ENCODE measurements at regions not wholly inside any gene's neighbourhood (a gene's known extent, or its start where the extent isn't known, plus 50 kb on each side); places are given as distances from the start of the nearest gene placed in this dataset.
A peak's percentile ranks its signal among the peaks of the same experiment; 100 is the strongest.

GRCh38 chr4:104749062-104749461 lies 254.4 kb upstream of the CXXC4 start:
- Mint-ChIP-seq H3K27me3 (no peaks in the 10 kb centered on the region), H3K9me3 (ENCODE audit: insufficient read depth) (no peaks in the 10 kb centered on the region), H3K4me3 (peak overlapping the region; percentile 56), H3K4me1 (peaks cover 11% of the 10 kb centered on the region), H3K27ac (peak overlapping the region; percentile 69)
- DNase-seq (no peak), ATAC-seq (ENCODE audit: low read depth) (peak; percentile 57)
- H3K27me3 ChIP-seq (replicated peaks in 1 of 4; ENCODE audit: control extremely low read depth in 1 of 4, control insufficient read depth in 3 of 4, insufficient read depth in 4 of 4, low read length in 3 of 4), result no peaks in the 10 kb centered on the region
- no CpG with 5 or more reads among the region's 3 CpGs for WGBS (ENCODE audit: insufficient coverage)
- no peaks in the 10 kb centered on the region for H3K9me3 ChIP-seq (ENCODE audit: control extremely low read depth in 1 of 3, control insufficient read depth in 2 of 3, insufficient read depth in 1 of 3, low read length in 2 of 3)
- peak overlapping the region; percentile 34 for H2AFZ ChIP-seq (ENCODE audit: insufficient read depth, low read depth, low read length, poor library complexity, severe bottlenecking)
- POLR2A ChIA-PET, result no interaction called here
- H4K20me1 ChIP-seq (ENCODE audit: control insufficient read depth, insufficient read depth, low read length, poor library complexity, severe bottlenecking), result no peaks in the 10 kb centered on the region
- CTCF ChIA-PET, result no interaction called here
- peak overlapping the region; percentile 35 for H3K4me2 ChIP-seq (replicated peaks; ENCODE audit: low read depth, low read length, poor library complexity, severe bottlenecking)
- no peak overlapping the region for H3K4me3 ChIP-seq (ENCODE audit: control extremely low read depth in 1 of 5, extremely low read depth in 1 of 5, insufficient read depth in 1 of 5, low read depth in 2 of 5, low read length in 4 of 5)
- H3K27ac ChIP-seq (ENCODE audit: low read length in 2 of 2), result no peak overlapping the region
- TF ChIP-seq CTCF (IDR thresholded peaks at IDR 0.05) (no peak), EZH2 (IDR thresholded peaks at IDR 0.05; ENCODE audit: borderline replicate concordance, insufficient read depth, low read depth, low read length, poor library complexity, severe bottlenecking) (no peak)
- no peaks in the 10 kb centered on the region for H3K79me2 ChIP-seq (ENCODE audit: control insufficient read depth, insufficient read depth, low read length)
- H3K36me3 ChIP-seq (replicated peaks in 1 of 2; ENCODE audit: control extremely low read depth in 1 of 2, control insufficient read depth in 1 of 2, extremely low read depth in 1 of 2, insufficient read depth in 2 of 2, low read length in 1 of 2), result no peaks in the 10 kb centered on the region
- H3K9ac ChIP-seq (ENCODE audit: low read length), result no peak overlapping the region
- intact Hi-C loops (cut with micrococcal nuclease), result no loop called here
- H3K4me1 ChIP-seq (ENCODE audit: control insufficient read depth in 2 of 2, insufficient read depth in 2 of 2, low read length in 2 of 2), result peaks cover 0 to 10% of the 10 kb centered on the region in 2 donors

- no peaks in the 10 kb centered on the region for H3K9me3 ChIP-seq (ENCODE audit: control extremely low read depth in 1 of 3, control insufficient read depth in 2 of 3, insufficient read depth in 1 of 3, low read length in 2 of 3)
- Mint-ChIP-seq H3K4me3 (no peak overlapping the region), H3K27ac (no peak overlapping the region), H3K4me1 (peaks cover 11% of the 10 kb centered on the region), H3K9me3 (ENCODE audit: insufficient read depth) (no peaks in the 10 kb centered on the region), H3K27me3 (no peaks in the 10 kb centered on the region)
- H3K4me1 ChIP-seq (ENCODE audit: control insufficient read depth in 2 of 2, insufficient read depth in 2 of 2, low read length in 2 of 2), result peaks cover 0 to 10% of the 10 kb centered on the region in 2 donors
- no CpG with 5 or more reads among the region's 2 CpGs for WGBS (ENCODE audit: insufficient coverage)
- CTCF ChIA-PET, result no interaction called here
- H4K20me1 ChIP-seq (ENCODE audit: control insufficient read depth, insufficient read depth, low read length, poor library complexity, severe bottlenecking), result no peaks in the 10 kb centered on the region
- no peaks in the 10 kb centered on the region for H3K36me3 ChIP-seq (replicated peaks in 1 of 2; ENCODE audit: control extremely low read depth in 1 of 2, control insufficient read depth in 1 of 2, extremely low read depth in 1 of 2, insufficient read depth in 2 of 2, low read length in 1 of 2)
- TF ChIP-seq EZH2 (IDR thresholded peaks at IDR 0.05; ENCODE audit: borderline replicate concordance, insufficient read depth, low read depth, low read length, poor library complexity, severe bottlenecking) (no peak), CTCF (IDR thresholded peaks at IDR 0.05) (no peak)
- DNase-seq, result no peak
- intact Hi-C loops (cut with micrococcal nuclease), result no loop called here
- ATAC-seq (ENCODE audit: low read depth), result no peak
- H3K27ac ChIP-seq (ENCODE audit: low read length in 2 of 2), result no peak overlapping the region
- H3K4me3 ChIP-seq (ENCODE audit: control extremely low read depth in 1 of 5, extremely low read depth in 1 of 5, insufficient read depth in 1 of 5, low read depth in 2 of 5, low read length in 4 of 5), result no peak overlapping the region
- H3K9ac ChIP-seq (ENCODE audit: low read length), result no peak overlapping the region
- POLR2A ChIA-PET, result no interaction called here
- H3K27me3 ChIP-seq (replicated peaks in 1 of 4; ENCODE audit: control extremely low read depth in 1 of 4, control insufficient read depth in 3 of 4, insufficient read depth in 4 of 4, low read length in 3 of 4), result no peaks in the 10 kb centered on the region
- no peaks in the 10 kb centered on the region for H3K79me2 ChIP-seq (ENCODE audit: control insufficient read depth, insufficient read depth, low read length)
- H2AFZ ChIP-seq (ENCODE audit: insufficient read depth, low read depth, low read length, poor library complexity, severe bottlenecking), result no peak overlapping the region
- H3K4me2 ChIP-seq (replicated peaks; ENCODE audit: low read depth, low read length, poor library complexity, severe bottlenecking), result no peak overlapping the region
These were observed 255.3 kb upstream of the CXXC4 start for GRCh38 chr4:104750008-104750407.
